Hepatocyte (in vitro differentiated cells): ENCODE measurements at regions not wholly inside any gene's neighbourhood (a gene's known extent, or its start where the extent isn't known, plus 50 kb on each side); places are given as distances from the start of the nearest gene placed in this dataset.

Experiments used
- DNase-seq: peaks from one replicate; pipeline ENCODE4 v3.0.0-alpha.2; 2016; ENCODE audit warnings: low spot score
- H2AFZ ChIP-seq: fragments of 200-600 bp; sonication (generic); 2 replicates; pipeline ENCODE4 v1.6.0; 2016; ENCODE audit warnings: antibody characterized with exemption, mild to moderate bottlenecking
- H3K27ac ChIP-seq: fragments of 200-600 bp; sonication (generic); 2 replicates; pipeline ENCODE4 v1.5.1; 2016; ENCODE audit warnings: mild to moderate bottlenecking
- H3K27me3 ChIP-seq: fragments of 200-600 bp; sonication (generic); 2 replicates; pipeline ENCODE4 v1.6.1; 2016
- H3K36me3 ChIP-seq: fragments of 200-600 bp; sonication (generic); replicated peaks from 2 replicates; pipeline ENCODE4 v1.5.1; 2016; ENCODE audit warnings: low read depth; ENCODE audit not compliant: insufficient read depth
- H3K4me1 ChIP-seq: fragments of 200-600 bp; sonication (generic); 2 replicates; pipeline ENCODE4 v1.5.1; 2016; ENCODE audit warnings: mild to moderate bottlenecking, moderate library complexity; ENCODE audit not compliant: insufficient read depth
- H3K4me2 ChIP-seq: fragments of 200-600 bp; sonication (generic); 2 replicates; pipeline ENCODE4 v1.6.0; 2016
- H3K4me3 ChIP-seq: fragments of 200-600 bp; sonication (generic); 2 replicates; pipeline ENCODE4 v1.5.1; 2016; ENCODE audit warnings: mild to moderate bottlenecking
- H3K79me2 ChIP-seq: fragments of 200-600 bp; sonication (generic); 2 replicates; pipeline ENCODE4 v1.6.0; 2017; ENCODE audit warnings: mild to moderate bottlenecking
- H3K9me2 ChIP-seq: fragments of 200-600 bp; sonication (generic); replicated peaks from 2 replicates; pipeline ENCODE4 v1.6.0; 2017; ENCODE audit warnings: mild to moderate bottlenecking; ENCODE audit not compliant: insufficient read depth
- H3K9me3 ChIP-seq: fragments of 200-600 bp; sonication (generic); 2 replicates; pipeline ENCODE4 v1.5.1; 2016; ENCODE audit warnings: low read depth, mild to moderate bottlenecking
- H4K20me1 ChIP-seq: fragments of 200-600 bp; sonication (generic); 2 replicates; pipeline ENCODE4 v1.6.0; 2016; ENCODE audit warnings: mild to moderate bottlenecking; ENCODE audit not compliant: insufficient read depth, poor library complexity, severe bottlenecking
- CTCF ChIP-seq: fragments of 200-600 bp; sonication (generic); IDR thresholded peaks from 2 replicates; pipeline ENCODE4 v1.5.1; 2016; ENCODE audit warnings: antibody characterized with exemption, mild to moderate bottlenecking; ENCODE audit not compliant: poor library complexity
- EZH2 ChIP-seq: fragments of 200-600 bp; sonication (generic); IDR thresholded peaks from 2 replicates; pipeline ENCODE4 v1.6.1; 2016; ENCODE audit warnings: antibody characterized with exemption, mild to moderate bottlenecking, borderline replicate concordance
- EZH2phosphoT487 ChIP-seq: fragments of 200-600 bp; sonication (generic); IDR thresholded peaks from one replicate; pipeline ENCODE4 v1.6.1; 2018; ENCODE audit warnings: antibody characterized with exemption, mild to moderate bottlenecking, low read depth, moderate library complexity; ENCODE audit not compliant: unreplicated experiment, severe bottlenecking
- WGBS: methylation state at CpG from one replicate; pipeline ENCODE4 v1.1.6; 2016; ENCODE audit warnings: low lambda C conversion rate; ENCODE audit errors: missing lambda C conversion rate; 5-methylcytosine and 5-hydroxymethylcytosine counted together

DNA sequence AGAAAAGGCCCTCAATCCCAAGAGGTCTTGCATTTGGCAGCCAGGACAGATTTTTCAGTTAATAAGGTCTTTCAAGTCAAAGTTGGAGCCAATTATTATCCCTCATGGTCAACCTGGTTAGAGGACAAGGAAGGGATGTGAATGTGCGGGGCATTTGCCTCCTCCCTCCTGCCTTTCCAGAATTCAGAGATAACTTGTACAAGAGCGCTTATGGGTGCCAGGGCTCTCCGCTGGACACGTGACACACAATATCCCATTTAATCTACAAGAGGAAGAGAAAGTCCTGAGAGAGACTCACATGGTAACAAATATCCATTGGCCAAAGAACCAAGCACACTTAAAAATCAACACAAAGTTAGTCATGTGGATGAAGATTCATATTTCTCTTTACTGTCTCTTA is 78.5 kb upstream of the ST8SIA2 start:
- TF ChIP-seq CTCF (no peak), EZH2phosphoT487 (no peak), EZH2 (no peak)
- Histone ChIP-seq H2AFZ (no peak overlapping the region), H3K4me3 (no peak overlapping the region), H3K4me1 (no peaks in the 10 kb centered on the region), H3K79me2 (no peaks in the 10 kb centered on the region), H3K9me3 (no peaks in the 10 kb centered on the region), H3K4me2 (no peak overlapping the region), H3K9me2 (no peaks in the 10 kb centered on the region), H4K20me1 (no peaks in the 10 kb centered on the region), H3K36me3 (no peaks in the 10 kb centered on the region), H3K27ac (no peak overlapping the region), H3K27me3 (peaks cover 8% of the 10 kb centered on the region)
- WGBS, result 95% methylated on average over 4 of the region's 4 CpGs
- no peak for DNase-seq

GRCh38 chr15:92315595-92316211 is 78.0 kb upstream of the ST8SIA2 start:
- 70% methylated on average over 2 of the region's 2 CpGs for WGBS
- H4K20me1 ChIP-seq, result no peaks in the 10 kb centered on the region
- no peak overlapping the region for H3K4me3 ChIP-seq
- TF ChIP-seq CTCF (no peak), EZH2 (no peak), EZH2phosphoT487 (no peak)
- H3K27me3 ChIP-seq, result peaks cover 13% of the 10 kb centered on the region
- no peak overlapping the region for H3K27ac ChIP-seq
- no peak overlapping the region for H2AFZ ChIP-seq
- no peak for DNase-seq
- H3K36me3 ChIP-seq, result no peaks in the 10 kb centered on the region
- no peaks in the 10 kb centered on the region for H3K9me2 ChIP-seq
- H3K79me2 ChIP-seq, result no peaks in the 10 kb centered on the region
- no peak overlapping the region for H3K4me2 ChIP-seq
- no peaks in the 10 kb centered on the region for H3K4me1 ChIP-seq
- H3K9me3 ChIP-seq, result no peaks in the 10 kb centered on the region

DNA sequence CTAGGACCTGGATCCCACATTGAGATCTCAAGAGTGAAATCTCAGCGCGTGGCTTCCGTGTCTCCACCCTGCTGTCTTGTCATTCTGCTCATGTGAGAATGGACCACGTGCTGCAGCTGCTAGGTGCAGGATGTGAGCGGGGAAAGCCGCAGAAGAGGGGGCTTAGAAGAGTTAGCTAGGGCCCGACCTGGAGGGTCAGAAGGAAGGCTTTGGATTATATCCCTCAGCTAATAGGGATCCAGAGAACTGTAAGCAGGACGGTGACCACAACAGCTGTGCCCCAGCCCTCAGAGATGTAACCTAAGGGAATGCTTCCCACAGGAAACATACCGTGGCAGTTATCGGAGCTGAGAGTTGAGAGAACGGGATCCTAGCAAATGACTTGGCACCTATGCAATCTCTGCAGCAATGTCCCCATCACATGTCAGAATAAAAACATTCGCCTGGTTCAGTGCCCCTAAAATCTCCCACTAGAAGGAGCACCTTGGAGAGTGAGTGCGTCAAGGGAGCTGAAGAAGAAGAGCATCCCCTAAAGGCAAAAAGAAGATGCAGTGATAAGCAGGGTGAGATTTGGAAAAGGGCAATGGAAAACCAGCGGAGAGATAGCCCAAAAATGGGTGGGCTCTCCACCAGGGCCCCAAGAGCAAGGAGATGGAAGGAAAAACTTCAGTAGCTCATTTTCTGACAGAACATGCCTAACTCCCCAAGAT is 76.9 kb upstream of the ST8SIA2 start:
- WGBS, result 85% methylated on average over 14 of the region's 14 CpGs
- H3K27me3 ChIP-seq, result peaks cover 15% of the 10 kb centered on the region

More for the DNA sequence above, 76.9 kb upstream of the ST8SIA2 start:
- Histone ChIP-seq H3K4me2 (no peak overlapping the region), H3K79me2 (no peaks in the 10 kb centered on the region), H3K9me2 (no peaks in the 10 kb centered on the region), H3K4me1 (no peaks in the 10 kb centered on the region), H3K4me3 (no peak overlapping the region), H3K9me3 (no peaks in the 10 kb centered on the region), H3K27ac (no peak overlapping the region), H4K20me1 (no peaks in the 10 kb centered on the region), H2AFZ (no peak overlapping the region), H3K36me3 (no peaks in the 10 kb centered on the region)
- DNase-seq, result no peak
- no peak for TF ChIP-seq CTCF
- TF ChIP-seq EZH2phosphoT487, result no peak
- TF ChIP-seq EZH2, result no peak
